ENCODE measurements at regions not wholly inside any gene's neighbourhood (a gene's known extent, or its start where the extent isn't known, plus 50 kb on each side); places are given as distances from the start of the nearest gene placed in this dataset.

DNA sequence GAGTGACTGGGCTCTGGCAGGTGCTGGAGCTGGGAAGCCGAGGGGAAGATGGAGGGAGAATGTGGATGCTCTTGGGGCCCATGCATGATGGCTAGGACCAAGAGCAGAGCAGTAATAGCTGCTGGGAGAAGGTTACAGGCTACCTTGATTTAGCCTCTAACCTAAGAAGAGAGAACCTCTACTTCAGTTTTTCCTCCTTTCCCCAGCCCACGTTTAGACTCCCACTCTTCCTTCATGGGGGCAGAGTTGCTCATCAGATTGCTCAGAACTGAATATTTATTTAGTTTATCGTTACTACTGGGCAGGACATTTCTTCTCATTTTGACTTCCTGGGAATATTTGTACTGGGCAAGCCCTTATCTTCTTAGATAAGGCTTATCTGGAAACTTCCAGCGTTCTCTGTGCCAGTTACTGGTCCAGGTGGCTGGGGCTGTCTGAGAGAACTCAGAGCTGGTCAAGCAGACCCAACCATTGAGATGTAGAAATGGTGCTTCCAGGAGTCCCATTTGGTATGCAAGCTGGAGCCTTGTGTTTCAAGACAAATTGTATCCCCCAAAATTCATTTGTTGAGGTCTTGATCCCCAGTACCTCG, 442.9 kb upstream of the BOD1L1 start:
- ATAC-seq (ENCODE audit: low FRiP score in 2 of 2) (no peak), DNase-seq (no peak)
- Histone ChIP-seq H3K27ac (no peak overlapping the region), H3K4me3 (no peak overlapping the region), H3K27me3 (no peaks in the 10 kb centered on the region), H3K36me3 (no peaks in the 10 kb centered on the region), H3K9me3 (peaks cover 9 to 27% (median 15%) of the 10 kb centered on the region in 4 donors), H3K4me1 (no peaks in the 10 kb centered on the region)
- no peak for TF ChIP-seq POLR2AphosphoS5 (IDR thresholded peaks at IDR 0.05)
- no peak for TF ChIP-seq POLR2A (IDR thresholded peaks at IDR 0.05)
- TF ChIP-seq, protein P1, sequence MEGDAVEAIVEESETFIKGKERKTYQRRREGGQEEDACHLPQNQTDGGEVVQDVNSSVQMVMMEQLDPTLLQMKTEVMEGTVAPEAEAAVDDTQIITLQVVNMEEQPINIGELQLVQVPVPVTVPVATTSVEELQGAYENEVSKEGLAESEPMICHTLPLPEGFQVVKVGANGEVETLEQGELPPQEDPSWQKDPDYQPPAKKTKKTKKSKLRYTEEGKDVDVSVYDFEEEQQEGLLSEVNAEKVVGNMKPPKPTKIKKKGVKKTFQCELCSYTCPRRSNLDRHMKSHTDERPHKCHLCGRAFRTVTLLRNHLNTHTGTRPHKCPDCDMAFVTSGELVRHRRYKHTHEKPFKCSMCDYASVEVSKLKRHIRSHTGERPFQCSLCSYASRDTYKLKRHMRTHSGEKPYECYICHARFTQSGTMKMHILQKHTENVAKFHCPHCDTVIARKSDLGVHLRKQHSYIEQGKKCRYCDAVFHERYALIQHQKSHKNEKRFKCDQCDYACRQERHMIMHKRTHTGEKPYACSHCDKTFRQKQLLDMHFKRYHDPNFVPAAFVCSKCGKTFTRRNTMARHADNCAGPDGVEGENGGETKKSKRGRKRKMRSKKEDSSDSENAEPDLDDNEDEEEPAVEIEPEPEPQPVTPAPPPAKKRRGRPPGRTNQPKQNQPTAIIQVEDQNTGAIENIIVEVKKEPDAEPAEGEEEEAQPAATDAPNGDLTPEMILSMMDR (IDR thresholded peaks at IDR 0.05): no peak
- no peak for TF ChIP-seq EP300 (IDR thresholded peaks at IDR 0.05)
- 47 to 55% methylated on average over 5 of the region's 5 CpGs for WGBS, 2 donors

DNA sequence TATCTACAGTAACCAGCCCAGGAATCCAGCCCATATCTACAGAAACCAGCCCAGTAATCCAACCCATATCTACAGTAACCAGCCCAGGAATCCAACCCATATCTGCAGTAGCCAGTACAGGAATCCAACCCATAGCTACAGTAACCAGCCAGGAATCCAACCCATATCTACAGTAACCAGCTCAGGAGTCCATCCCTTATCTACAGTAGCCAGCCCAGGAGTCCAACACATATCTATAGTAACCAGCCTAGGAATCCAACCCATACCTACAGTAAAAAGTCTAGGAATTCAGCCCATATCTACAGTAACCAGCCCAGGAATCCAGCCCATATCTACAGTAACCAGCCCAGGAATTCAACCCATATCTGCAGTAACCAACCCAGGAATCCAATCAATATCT, 445.0 kb upstream of the BOD1L1 start:
- TF ChIP-seq POLR2AphosphoS5 (IDR thresholded peaks at IDR 0.05): no peak
- no peak for TF ChIP-seq POLR2A (IDR thresholded peaks at IDR 0.05)
- TF ChIP-seq EP300 (IDR thresholded peaks at IDR 0.05): no peak
- TF ChIP-seq, protein P1 (IDR thresholded peaks at IDR 0.05): no peak
- no peaks in the 10 kb centered on the region for H3K36me3 ChIP-seq
- H3K4me1 ChIP-seq: no peaks in the 10 kb centered on the region
- no peak for DNase-seq
- H3K27me3 ChIP-seq: no peaks in the 10 kb centered on the region
- no peak overlapping the region for H3K4me3 ChIP-seq
- no peak for ATAC-seq (ENCODE audit: low FRiP score in 2 of 2)
- peaks cover 9 to 27% (median 15%) of the 10 kb centered on the region in 4 donors for H3K9me3 ChIP-seq
- no peak overlapping the region for H3K27ac ChIP-seq

DNA sequence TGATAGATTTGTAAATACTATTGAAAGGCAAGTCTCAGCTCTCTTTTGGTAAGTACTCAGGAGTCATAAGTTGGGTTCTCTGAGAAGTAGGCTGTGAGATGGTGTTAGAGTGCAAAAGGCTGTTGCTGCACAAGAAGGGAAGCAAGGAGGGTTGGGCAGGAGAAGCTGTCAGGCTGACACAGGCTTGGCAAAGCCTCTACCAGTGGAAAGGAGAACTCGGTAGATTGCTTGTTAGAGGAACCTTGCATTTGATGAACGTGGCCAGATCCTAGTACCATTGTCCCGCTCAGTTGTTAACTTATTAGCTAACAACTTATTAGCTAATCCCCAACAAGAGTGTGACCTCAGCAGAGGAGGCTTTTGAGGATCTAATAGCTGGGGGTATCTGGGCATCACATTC, 449.3 kb upstream of the BOD1L1 start:
- DNase-seq (no peak), ATAC-seq (ENCODE audit: low FRiP score in 2 of 2) (no peak)
- H3K4me1 ChIP-seq: no peaks in the 10 kb centered on the region
- H3K27ac ChIP-seq: no peak overlapping the region
- H3K9me3 ChIP-seq: peaks cover 9 to 21% (median 14%) of the 10 kb centered on the region in 4 donors
- TF ChIP-seq POLR2AphosphoS5 (IDR thresholded peaks at IDR 0.05) (no peak), POLR2A (IDR thresholded peaks at IDR 0.05) (no peak), EP300 (IDR thresholded peaks at IDR 0.05) (no peak)
- TF ChIP-seq, protein P1 (IDR thresholded peaks at IDR 0.05): no peak
- H3K36me3 ChIP-seq: no peaks in the 10 kb centered on the region
- no peaks in the 10 kb centered on the region for H3K27me3 ChIP-seq
- H3K4me3 ChIP-seq: no peak overlapping the region
- 68 to 90% methylated on average over 3 of the region's 3 CpGs for WGBS, 2 donors

DNA sequence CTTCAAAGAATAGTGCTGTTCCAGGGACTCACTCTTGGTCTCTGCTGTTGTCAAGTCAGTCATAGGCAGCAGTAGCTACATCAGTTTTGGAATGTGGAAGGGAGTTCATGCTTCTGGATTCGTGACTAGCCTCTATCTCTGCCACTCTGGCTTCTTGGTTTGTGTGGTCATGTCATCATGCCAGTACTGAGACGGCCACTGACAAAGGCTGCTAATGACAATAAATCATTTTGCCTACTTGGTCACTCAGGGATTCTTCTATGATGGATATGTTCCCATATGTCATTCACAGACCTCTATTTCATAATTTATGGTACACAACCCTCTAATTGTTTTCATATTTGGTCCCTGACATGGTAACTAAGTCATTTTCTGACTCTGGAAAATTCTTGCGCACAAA, 450.8 kb upstream of the BOD1L1 start:
- no peak for DNase-seq
- TF ChIP-seq EP300 (IDR thresholded peaks at IDR 0.05): no peak
- no peak for TF ChIP-seq POLR2A (IDR thresholded peaks at IDR 0.05)
- TF ChIP-seq POLR2AphosphoS5 (IDR thresholded peaks at IDR 0.05): no peak
- TF ChIP-seq, protein P1 (IDR thresholded peaks at IDR 0.05): no peak
- Histone ChIP-seq H3K27me3 (no peaks in the 10 kb centered on the region), H3K4me3 (no peak overlapping the region), H3K9me3 (peaks cover 0 to 5% (median 1%) of the 10 kb centered on the region in 4 donors), H3K4me1 (no peaks in the 10 kb centered on the region), H3K27ac (no peak overlapping the region), H3K36me3 (no peaks in the 10 kb centered on the region)
- no peak for ATAC-seq (ENCODE audit: low FRiP score in 2 of 2)
- 79 to 89% methylated on average over 3 of the region's 3 CpGs for whole genome bisulfite sequencing, 2 donors

DNA sequence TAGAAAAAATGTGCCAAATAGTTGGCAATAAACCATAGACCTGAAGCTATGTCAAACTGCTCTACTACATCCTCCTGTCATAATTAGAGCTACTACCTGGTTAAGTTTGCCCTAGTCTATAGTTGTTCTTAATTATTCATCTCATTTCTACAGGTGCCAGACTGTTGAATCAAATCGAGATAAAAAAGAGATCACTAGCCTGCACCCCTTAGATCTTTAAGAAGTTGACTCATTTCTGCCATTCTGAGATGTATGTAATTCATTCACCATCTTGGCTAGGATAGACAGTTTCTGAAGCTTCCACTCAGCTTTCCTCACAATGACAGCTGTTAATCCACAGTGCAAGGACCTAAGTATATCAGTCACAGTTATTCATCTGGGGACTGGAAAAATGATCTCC, 452.1 kb upstream of the BOD1L1 start:
- TF ChIP-seq, protein P1 (IDR thresholded peaks at IDR 0.05): no peak
- TF ChIP-seq POLR2AphosphoS5 (IDR thresholded peaks at IDR 0.05): no peak
- no peak for TF ChIP-seq EP300 (IDR thresholded peaks at IDR 0.05)
- no peak for TF ChIP-seq POLR2A (IDR thresholded peaks at IDR 0.05)
- Histone ChIP-seq H3K4me3 (no peak overlapping the region), H3K4me1 (no peaks in the 10 kb centered on the region), H3K27me3 (no peaks in the 10 kb centered on the region), H3K36me3 (no peaks in the 10 kb centered on the region), H3K9me3 (no peaks in the 10 kb centered on the region), H3K27ac (no peak overlapping the region)
- WGBS, 2 donors: 67 to 95% methylated on average over 1 of the region's 1 CpG
- ATAC-seq (ENCODE audit: low FRiP score in 2 of 2): no peak
- no peak for DNase-seq
